HG03280 (cell line): ENCODE measurements at regions not wholly inside any gene's neighbourhood (a gene's known extent, or its start where the extent isn't known, plus 50 kb on each side); places are given as distances from the start of the nearest gene placed in this dataset.

Experiments used
- ATAC-seq: cut with Tn5 transposase; IDR thresholded peaks from one replicate; pipeline ENCODE4 v1.9.1; 2021; ENCODE audit warnings: mild to moderate bottlenecking, moderate library complexity; ENCODE audit not compliant: unreplicated experiment

- no peak for ATAC-seq
Measured at GRCh38 chr4:133891011-133891410, 310.6 kb downstream of the PABPC4L start.

DNA sequence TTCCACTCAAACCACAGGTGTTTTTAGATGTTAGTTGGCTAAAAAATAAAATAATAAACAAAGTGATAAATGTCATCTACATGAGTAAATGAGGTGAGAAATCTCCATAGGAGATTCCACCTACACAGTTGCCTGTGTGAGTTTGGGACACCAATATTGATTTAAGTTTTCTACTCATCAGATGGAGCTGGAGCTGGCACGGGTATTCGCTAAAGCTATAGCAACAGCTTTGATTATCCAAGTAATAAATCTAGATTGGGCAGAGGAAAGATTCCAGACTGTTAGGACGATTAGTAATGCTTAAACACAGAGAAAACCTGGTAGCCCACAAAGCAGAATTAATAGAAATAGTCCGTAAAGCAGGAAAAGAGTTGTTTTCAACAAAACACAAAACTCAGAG is 313.9 kb downstream of the PABPC4L start:
- no peak for ATAC-seq

- ATAC-seq: no peak
Measured at GRCh38 chr4:133869486-133869885, 332.1 kb downstream of the PABPC4L start.

- ATAC-seq: no peak
Measured at GRCh38 chr4:133868856-133869255, 332.7 kb downstream of the PABPC4L start.

DNA sequence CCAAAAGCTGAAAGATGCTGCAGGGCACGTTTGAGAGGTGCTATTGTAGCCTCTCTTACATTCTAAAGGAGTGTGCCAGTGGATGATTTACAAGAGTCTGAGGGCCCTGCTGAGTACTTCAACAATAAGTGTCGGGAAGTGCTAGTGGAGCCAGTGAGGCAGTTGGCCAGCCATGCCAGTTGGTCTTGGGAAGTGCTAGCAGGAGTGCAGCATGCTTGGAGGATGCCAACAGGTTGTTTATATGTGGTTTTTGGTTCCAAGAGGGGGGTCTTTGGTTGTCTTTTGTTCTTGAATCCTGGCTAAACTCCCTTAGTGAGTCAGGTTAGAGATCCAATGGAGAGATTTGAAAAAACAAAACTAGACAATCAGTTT is 335.3 kb downstream of the PABPC4L start:
- ATAC-seq: no peak

GRCh38 chr4:133865612-133866327 is 335.8 kb downstream of the PABPC4L start:
- no peak for ATAC-seq

DNA sequence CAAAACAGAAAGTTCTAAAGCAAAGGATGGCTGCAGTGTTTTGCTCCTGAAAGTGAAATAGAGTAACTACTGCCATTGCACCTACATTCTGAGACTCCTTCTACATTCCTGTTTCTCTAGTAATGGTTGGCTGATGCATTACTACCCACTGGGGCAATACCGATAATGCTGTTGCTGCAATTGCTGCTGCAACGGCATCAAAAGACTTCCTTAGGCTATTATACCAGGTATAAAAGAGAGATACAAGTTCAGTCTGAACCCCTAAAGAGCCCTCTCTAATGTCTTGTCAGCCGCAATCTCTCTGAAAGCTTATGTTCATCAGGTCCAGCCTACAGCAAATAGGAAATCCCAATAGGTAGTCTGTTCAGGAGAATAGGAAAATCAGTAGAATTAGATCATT is 338.4 kb downstream of the PABPC4L start:
- ATAC-seq: no peak

DNA sequence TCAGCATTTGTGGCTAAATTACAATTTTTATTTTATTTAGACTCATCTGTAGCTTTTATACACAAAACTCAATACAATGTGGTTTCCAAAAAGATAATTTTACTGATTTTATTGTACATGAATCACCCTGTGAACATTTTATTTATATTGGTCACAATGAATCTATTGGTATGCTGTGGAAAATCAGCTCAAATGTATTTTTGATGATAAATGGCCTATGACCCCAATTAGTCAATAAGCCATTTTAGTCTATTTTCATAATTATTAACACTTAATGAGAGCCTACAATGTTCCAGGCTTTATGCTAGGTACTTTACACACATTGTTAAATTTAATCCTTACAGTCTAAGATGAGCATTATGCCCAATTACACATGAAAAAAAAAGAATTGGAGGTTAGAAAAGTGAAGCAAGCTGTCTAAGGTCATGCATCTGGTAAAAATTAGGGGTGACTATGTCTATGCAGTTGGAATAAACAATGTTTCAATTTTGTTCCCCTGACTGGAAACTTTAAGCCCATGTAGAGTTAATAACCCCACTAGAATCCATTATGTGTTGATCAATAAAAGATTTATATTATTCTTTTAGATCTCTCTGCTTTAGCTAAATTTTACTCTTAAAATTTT is 344.7 kb downstream of the PABPC4L start:
- no peak for ATAC-seq

DNA sequence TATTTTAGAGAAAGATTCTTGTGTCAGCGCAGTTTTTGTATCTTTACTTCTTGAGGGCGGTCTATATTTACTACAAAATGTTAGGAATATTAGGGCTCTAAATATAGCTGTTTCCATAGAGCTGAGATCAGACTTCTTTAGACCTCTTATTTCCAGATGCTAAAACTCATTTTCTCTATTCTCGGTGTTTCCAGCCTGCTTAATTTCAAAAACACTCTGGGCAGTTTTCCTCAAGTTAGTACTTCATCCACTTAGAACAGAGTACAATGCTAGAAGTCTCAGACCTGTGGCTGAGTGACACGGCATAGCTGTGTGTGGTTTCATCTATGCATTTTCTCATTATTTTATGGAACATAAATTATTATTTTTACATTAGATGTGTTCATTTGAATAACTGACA is 346.6 kb downstream of the PABPC4L start:
- no peak for ATAC-seq

DNA sequence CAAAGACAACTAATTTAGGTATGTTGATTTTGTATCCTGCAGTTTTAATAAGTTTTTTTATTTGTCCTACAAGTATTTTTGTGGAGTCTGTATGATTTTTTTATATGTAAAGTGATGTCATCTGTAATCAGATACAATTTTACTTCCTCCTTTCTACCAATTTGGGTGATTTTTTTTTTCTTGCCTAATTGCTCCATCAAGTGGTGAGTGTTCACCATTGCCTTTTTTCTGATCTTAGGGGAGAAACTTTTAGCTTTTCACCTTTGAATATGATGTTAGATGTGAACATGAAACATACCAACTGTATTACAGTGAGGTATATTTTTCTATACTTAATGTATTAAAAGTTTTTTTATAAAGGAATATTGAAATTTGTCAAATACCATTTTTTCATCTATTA is 362.3 kb downstream of the PABPC4L start:
- ATAC-seq: no peak

GRCh38 chr4:133823177-133823576 is 378.4 kb downstream of the PABPC4L start:
- ATAC-seq: no peak

DNA sequence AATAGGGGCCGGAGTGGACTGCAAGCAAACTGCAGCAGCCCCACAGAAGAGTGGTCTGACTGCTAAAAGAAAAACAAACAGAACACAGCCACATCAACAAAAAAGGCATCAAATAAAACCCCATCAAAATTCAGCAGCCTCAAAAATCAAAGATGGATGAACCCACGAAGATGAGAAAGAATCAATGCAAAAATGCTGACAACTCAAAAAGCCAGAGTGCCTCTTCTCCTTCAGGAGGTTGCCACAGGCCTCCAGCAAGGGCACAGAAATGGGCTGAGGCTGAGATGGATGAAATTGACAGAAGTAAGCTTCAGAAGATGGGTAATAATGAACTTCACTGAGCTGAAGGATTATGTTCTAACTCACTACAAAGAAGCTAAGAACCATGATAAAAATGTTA is 388.6 kb downstream of the PABPC4L start:
- ATAC-seq: no peak

GRCh38 chr4:133812236-133812635 is 389.4 kb downstream of the PABPC4L start:
- ATAC-seq: no peak

- no peak for ATAC-seq
Measured at GRCh38 chr4:133808151-133808550, 393.4 kb downstream of the PABPC4L start.

DNA sequence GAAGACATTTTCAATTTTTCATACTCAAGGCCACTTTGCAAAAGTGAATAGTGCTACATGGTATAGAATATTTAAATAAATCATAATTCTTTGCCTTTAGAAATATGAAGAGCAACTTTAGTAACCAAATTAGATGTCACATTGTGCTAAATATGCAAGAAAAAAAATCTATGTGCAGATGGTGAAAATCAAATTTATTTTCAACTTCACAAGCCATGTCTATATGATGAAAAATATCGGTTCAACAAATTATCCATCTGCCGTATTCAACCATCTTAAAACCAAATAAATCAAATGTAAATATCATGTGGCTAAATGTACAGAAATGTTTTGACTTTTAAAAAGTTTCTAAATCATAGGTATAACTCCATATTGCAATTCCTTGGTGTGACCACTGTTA is 398.2 kb downstream of the PABPC4L start:
- ATAC-seq: no peak

DNA sequence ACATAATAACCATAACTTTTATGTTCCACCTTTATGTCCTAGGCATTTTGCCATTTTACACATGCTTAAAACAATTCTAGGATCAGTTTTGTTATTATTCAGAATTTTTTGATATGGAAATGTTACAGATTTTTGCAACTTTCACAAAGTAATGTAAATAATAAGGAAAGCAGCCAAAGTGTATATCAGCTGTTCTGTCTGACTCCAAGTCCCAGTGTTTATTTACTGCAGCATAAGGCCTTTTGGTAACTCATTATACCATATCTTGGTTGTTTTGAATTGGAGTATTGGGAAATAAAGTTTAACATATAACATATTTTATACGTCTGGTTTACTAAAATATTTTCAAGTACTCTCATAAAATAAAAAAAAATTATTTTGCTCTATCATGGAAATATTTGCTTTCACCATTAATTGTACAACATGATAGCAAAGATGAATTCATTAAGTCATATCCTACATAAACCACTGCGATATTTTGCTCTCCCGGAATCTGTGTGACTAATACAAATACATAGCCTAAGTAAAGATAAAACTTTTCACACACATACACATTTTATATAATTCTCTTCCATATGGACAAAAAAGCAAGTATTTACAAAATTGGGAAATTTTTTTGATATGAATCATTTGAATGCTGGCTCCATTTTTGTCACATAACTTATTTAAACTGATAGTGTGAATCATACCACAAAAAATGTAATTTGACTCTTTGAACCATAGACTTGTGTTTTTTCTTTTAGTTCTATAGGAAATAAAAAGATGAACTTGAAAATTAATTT is 399.0 kb downstream of the PABPC4L start:
- no peak for ATAC-seq

DNA sequence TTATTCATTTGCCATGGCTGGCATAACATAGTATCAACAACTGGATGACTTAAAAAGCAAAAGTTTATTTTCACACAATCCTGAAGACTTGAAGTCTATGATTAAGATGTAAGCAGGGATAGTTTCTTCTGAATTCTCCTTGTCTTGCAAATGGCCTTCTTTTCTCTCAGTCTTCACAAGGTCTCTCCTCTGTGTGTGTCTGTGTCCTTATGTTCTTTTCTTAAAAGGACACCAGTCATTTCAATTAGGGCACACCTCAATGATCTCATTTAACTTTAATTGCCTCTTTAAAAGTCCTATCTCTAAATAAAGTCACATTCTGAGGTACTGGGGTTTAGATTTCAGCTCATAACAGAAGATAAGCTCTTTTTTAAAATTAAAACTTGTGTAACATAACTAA is 399.7 kb downstream of the PABPC4L start:
- ATAC-seq: no peak

GRCh38 chr4:133800966-133801365 is 400.6 kb downstream of the PABPC4L start:
- ATAC-seq: no peak

DNA sequence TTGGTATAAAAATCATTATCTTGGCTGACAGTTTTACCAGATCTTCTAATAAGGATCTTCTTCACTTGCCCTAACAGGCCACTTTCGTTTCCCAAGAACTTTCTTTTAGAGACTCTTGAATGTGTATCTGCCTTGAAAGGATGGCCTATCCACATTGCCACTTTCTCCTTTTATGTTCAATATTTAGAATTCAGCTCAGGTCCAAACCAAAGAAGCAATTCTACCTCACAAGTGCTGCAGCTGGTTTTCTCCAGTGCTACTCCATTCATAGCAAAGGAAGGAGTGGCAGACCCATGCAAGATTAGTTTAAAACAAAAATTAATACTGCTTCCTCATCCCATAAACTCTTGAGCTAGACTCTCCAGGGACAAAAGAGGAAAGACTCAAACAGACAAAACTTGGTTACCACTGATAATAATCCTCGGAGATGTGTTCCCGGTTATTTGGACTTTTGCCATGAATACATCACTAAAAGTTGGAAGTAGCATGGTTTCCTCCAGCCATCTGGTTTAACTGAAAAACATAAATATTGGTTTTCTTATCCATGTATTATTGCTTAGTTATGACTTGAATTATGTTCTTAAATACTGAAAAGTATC is 401.8 kb downstream of the PABPC4L start:
- no peak for ATAC-seq

GRCh38 chr4:133777661-133778060 is 423.9 kb downstream of the PABPC4L start:
- no peak for ATAC-seq

- ATAC-seq: no peak
Measured at GRCh38 chr4:133776961-133777360, 424.6 kb downstream of the PABPC4L start.

- no peak for ATAC-seq
Measured at GRCh38 chr4:133776503-133776902, 425.1 kb downstream of the PABPC4L start.
